ENCODE measurements at regions not wholly inside any gene's neighbourhood (a gene's known extent, or its start where the extent isn't known, plus 50 kb on each side); places are given as distances from the start of the nearest gene placed in this dataset.

- TF ChIP-seq POLR2AphosphoS5 (IDR thresholded peaks at IDR 0.05; ENCODE audit: insufficient read depth in 1 of 2, low read depth in 1 of 2) (no peak), POLR2A (IDR thresholded peaks at IDR 0.05) (no peak), CTCF (IDR thresholded peaks at IDR 0.05) (no peak)
These were observed 291.9 kb upstream of the RTL1 start for GRCh38 chr14:101195309-101195901.

All from vagina (tissue), 2 donors.